Stimulated activated naive CD4-positive, alpha-beta T cell (primary cell): ENCODE measurements at regions not wholly inside any gene's neighbourhood (a gene's known extent, or its start where the extent isn't known, plus 50 kb on each side); places are given as distances from the start of the nearest gene placed in this dataset.
"Not testable (repeated sequence)": the region's sequence is repeated elsewhere in the genome, so short reads cannot be mapped to it uniquely, and the experiment has no call there.

Source experiments
- DNase-seq, 6 experiments: peaks; one replicate each; lab custom pipeline; 2025; lab: John Stamatoyannopoulos, UW

- not testable (repeated sequence) for DNase-seq
Observed at GRCh38 chr7:55705728-55706450, 133.6 kb upstream of the VOPP1 start.

GRCh38 chr7:55702831-55703230, 130.5 kb upstream of the VOPP1 start:
- DNase-seq: not testable (repeated sequence)

GRCh38 chr7:55699450-55699842, 127.1 kb upstream of the VOPP1 start:
- not testable (repeated sequence) for DNase-seq

GRCh38 chr7:55698607-55699449, 126.5 kb upstream of the VOPP1 start:
- not testable (repeated sequence) for DNase-seq

GRCh38 chr7:55695893-55696701, 123.8 kb upstream of the VOPP1 start:
- not testable (repeated sequence) for DNase-seq

- DNase-seq: not testable (repeated sequence)
Observed at GRCh38 chr7:55694484-55694883, 122.2 kb upstream of the VOPP1 start.

- DNase-seq: not testable (repeated sequence)
Observed at GRCh38 chr7:55688684-55689681, 116.7 kb upstream of the VOPP1 start.

GRCh38 chr7:55688261-55688660, 116.0 kb upstream of the VOPP1 start:
- not testable (repeated sequence) for DNase-seq

GRCh38 chr7:55687252-55687651, 115.0 kb upstream of the VOPP1 start:
- DNase-seq: not testable (repeated sequence)

GRCh38 chr7:55686771-55687170, 114.5 kb upstream of the VOPP1 start:
- DNase-seq: not testable (repeated sequence)

- DNase-seq: not testable (repeated sequence)
Observed at GRCh38 chr7:55683501-55683900, 111.2 kb upstream of the VOPP1 start.

- DNase-seq: not testable (repeated sequence)
Observed at GRCh38 chr7:55675589-55675988, 103.3 kb upstream of the VOPP1 start.

GRCh38 chr7:55673525-55673924, 101.2 kb upstream of the VOPP1 start:
- DNase-seq: not testable (repeated sequence)

- not testable (repeated sequence) for DNase-seq
Observed at GRCh38 chr7:55672084-55672483, 99.8 kb upstream of the VOPP1 start.

- no peak for DNase-seq
Observed at GRCh38 chr7:55657654-55658053, 85.4 kb upstream of the VOPP1 start.

- DNase-seq: no peak
Observed at GRCh38 chr7:55651057-55651456, 78.8 kb upstream of the VOPP1 start.

GRCh38 chr7:55649238-55649637, 76.9 kb upstream of the VOPP1 start:
- no peak for DNase-seq

GRCh38 chr7:55644567-55644966, 72.3 kb upstream of the VOPP1 start:
- DNase-seq: no peak

GRCh38 chr7:55642266-55642665, 70.0 kb upstream of the VOPP1 start:
- no peak for DNase-seq

- peak in 2 of 6 experiments; percentile 14 to 20 for DNase-seq
Observed at GRCh38 chr7:55641811-55642210, 69.5 kb upstream of the VOPP1 start.

GRCh38 chr7:55641273-55641691, 69.0 kb upstream of the VOPP1 start:
- DNase-seq: peak in 5 of 6 experiments; percentile 4 to 68 (median 24)
